ENCODE measurements at regions not wholly inside any gene's neighbourhood (a gene's known extent, or its start where the extent isn't known, plus 50 kb on each side); places are given as distances from the start of the nearest gene placed in this dataset.
"Not testable (repeated sequence)": the region's sequence is repeated elsewhere in the genome, so short reads cannot be mapped to it uniquely, and the experiment has no call there.

- DNase-seq (ENCODE audit: low spot score), result no peak
Measured at GRCh38 chr6:130716466-130716865, 110.7 kb upstream of the SMLR1 start.

GRCh38 chr6:130717657-130718056 lies 109.5 kb upstream of the SMLR1 start:
- no peak for DNase-seq (ENCODE audit: low spot score)

GRCh38 chr6:130720076-130720715 lies 107.0 kb upstream of the SMLR1 start:
- no peak for DNase-seq (ENCODE audit: low spot score)

- no peak for DNase-seq (ENCODE audit: low spot score)
Measured at GRCh38 chr6:130724089-130724488, 103.1 kb upstream of the SMLR1 start.

GRCh38 chr6:130725551-130725950 lies 101.7 kb upstream of the SMLR1 start:
- no peak for DNase-seq (ENCODE audit: low spot score)

- DNase-seq (ENCODE audit: low spot score), result not testable (repeated sequence)
Measured at GRCh38 chr6:130728064-130728463, 99.1 kb upstream of the SMLR1 start.

DNA sequence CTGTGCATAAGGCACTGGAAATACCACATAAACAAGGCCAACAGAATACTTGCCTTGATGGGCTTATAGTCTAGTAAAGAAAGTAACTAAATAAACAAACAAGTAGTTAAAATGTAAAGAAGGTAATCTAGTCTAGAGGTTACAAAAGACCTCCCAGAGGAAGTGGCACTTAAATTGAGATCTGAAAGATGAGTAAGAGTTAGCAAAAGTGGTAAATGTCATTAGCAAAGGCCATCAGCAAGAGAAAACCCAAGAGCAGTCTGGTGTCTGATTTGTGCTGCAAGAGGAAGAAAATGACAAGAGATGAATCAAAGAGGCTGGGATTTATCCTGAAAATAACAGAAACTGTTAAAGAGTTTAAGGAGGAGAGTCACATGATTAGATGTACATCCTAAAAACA lies 96.6 kb upstream of the SMLR1 start:
- DNase-seq (ENCODE audit: low spot score), result no peak

- DNase-seq (ENCODE audit: low spot score), result no peak
Measured at GRCh38 chr6:130734161-130734560, 93.0 kb upstream of the SMLR1 start.

DNA sequence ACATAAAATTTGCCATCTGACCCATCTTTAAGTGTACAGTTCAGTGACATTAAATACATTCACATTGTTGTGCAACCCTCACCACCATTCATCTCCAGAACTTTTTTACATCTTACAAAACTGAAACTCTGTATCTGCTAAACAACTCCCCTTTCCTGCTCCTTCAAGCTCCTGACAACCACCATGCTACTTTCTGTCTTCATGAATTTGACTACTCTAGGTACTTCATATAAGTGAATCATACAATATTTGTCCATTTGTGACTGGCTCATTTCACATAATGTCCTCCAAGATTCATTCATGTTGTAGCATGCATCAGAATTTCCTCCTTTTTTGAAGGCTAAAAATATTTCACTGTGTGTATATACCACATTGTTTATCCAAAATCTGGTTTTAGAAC lies 86.9 kb upstream of the SMLR1 start:
- DNase-seq (ENCODE audit: low spot score), result no peak

- no peak for DNase-seq (ENCODE audit: low spot score)
Measured at GRCh38 chr6:130742131-130742681, 85.0 kb upstream of the SMLR1 start.

- DNase-seq (ENCODE audit: low spot score), result no peak
Measured at GRCh38 chr6:130743175-130743574, 84.0 kb upstream of the SMLR1 start.

GRCh38 chr6:130744576-130745366 lies 82.4 kb upstream of the SMLR1 start:
- no peak for DNase-seq (ENCODE audit: low spot score)

- no peak for DNase-seq (ENCODE audit: low spot score)
Measured at GRCh38 chr6:130748041-130748440, 79.2 kb upstream of the SMLR1 start.

DNA sequence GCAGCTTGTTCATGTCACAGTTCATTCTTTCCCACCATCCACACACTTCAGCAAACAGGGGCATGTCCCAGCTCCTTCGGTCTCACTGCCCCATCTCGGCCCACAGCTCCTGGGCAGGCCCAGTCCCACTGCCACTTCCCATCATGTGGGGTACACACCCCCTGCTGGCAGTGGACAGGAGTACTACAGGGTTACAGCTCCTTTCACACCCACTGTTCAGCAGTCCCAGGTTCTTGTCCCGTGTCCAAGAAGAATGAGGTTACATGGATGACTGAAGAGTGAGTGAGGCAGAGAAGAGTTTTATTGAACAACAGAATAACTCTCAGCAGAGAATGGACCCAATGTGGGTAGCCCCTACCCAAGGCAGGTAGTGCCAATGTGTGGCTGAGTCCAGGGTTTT lies 77.8 kb upstream of the SMLR1 start:
- DNase-seq (ENCODE audit: low spot score), result no peak

- DNase-seq (ENCODE audit: low spot score), result no peak
Measured at GRCh38 chr6:130752267-130752666, 74.9 kb upstream of the SMLR1 start.

DNA sequence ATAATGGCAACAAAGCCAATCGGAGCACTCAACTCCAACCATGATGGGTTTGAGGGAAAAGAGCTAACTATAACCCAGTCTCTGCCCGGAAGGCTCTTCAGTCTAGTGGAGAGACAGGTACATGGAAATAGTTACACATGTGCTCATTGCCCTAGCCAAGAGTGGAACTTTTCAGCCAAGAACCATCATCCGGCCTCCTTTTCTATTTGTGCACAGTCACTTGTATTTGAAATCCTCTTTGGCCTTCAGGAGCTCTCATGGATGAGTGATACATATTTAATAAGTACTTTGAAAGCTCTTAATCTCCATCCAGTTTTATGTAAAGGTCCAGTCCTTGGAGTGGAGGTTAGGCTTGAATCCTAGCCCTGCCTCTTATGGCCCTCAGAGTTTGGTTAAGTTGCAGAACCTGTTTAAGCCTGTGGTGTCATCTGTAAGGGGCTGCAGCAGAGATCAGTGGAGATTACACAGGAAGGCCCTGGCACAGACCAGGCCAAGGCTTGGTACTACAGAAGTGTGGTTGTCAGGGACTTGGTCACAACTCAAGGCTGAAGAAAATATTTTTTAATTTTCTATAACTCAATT lies 72.3 kb upstream of the SMLR1 start:
- no peak for DNase-seq (ENCODE audit: low spot score)

DNA sequence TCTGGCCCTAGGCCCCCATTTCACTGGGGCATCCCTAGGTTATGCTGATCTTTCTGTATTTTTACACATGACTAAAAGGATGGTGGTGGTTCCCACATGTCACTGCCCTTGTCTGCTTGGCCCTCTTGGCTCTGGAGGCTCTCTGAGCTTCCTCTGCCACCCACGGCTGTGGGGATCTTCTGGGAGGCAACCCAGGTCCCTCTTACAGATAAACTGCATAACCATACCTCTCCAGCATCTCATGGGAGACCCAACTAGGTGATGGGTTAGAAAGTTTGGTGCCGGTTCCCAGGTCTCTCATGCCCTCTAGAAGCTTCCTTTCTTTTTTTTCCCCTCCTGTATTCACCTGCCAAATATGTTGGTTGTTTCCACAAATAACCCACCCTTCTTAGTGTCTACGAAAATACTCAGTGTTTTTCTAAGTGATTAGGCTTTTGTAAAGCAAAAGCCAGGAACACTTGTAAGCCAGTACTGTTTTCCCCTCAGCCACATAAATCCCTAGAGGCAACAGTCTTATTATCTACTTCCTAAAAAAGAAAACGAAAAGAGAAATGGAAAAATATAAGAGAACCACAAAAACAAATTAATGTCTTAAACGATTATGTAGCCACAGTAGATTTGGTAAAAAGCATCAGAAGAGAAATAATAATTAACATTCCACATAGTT lies 71.7 kb upstream of the SMLR1 start:
- DNase-seq (ENCODE audit: low spot score), result no peak

- no peak for DNase-seq (ENCODE audit: low spot score)
Measured at GRCh38 chr6:130756824-130757223, 70.4 kb upstream of the SMLR1 start.

GRCh38 chr6:130758813-130759212 lies 68.4 kb upstream of the SMLR1 start:
- no peak for DNase-seq (ENCODE audit: low spot score)

DNA sequence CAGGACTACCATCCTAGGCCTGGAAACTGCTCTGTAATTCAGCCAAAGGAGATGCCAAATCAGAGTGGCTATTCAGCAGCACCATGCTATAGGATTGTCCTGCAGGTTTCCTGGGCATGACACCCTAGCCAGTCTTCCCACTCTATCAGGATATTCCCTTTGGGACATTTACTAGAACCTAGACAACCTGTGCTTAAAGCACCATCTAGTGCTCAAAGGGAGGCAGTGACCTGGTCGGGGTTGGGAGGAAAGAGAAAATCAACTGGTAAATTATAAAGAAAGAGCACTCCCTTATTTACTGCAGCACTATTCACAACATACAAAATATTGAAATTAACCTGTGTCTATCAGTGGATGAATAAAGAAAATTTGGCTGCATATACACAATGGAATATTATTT lies 67.2 kb upstream of the SMLR1 start:
- DNase-seq (ENCODE audit: low spot score), result peak; percentile 17

- DNase-seq (ENCODE audit: low spot score), result no peak
Measured at GRCh38 chr6:130761286-130761685, 65.9 kb upstream of the SMLR1 start.

DNA sequence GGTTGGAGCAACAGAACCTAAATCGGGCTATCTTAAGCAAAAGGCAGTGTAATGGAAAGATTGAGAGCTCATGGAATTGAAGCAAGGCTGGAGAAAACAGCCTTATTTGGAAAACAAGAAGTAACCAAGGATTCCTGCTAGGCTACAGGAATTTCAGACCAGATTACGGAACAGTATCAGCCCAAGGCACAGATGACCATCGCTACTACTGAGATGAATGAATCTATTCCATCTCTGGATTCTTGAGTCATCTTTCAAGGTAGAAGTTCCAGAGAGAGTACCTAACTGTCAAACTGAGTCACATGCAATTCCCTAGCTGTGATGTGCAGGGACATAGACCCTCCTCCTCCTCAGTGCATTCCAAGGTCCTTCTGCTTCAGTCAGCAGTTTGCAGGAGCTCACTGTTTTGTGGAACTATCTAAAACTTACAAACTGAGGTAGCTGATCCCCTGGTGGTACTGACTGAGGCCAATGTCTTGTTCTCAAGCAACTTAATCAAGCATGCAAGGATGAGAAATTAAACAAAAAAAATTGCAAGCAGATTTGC lies 62.0 kb upstream of the SMLR1 start:
- DNase-seq (ENCODE audit: low spot score), result no peak

Measured in COLO829 (cell line).